H1 (cell line): ENCODE measurements at regions not wholly inside any gene's neighbourhood (a gene's known extent, or its start where the extent isn't known, plus 50 kb on each side); places are given as distances from the start of the nearest gene placed in this dataset.

Experiments used
- BRCA1 ChIP-seq: IDR thresholded peaks from 2 replicates; pipeline ENCODE4 v1.6.1; 2012; ENCODE audit warnings: low read depth, low read length, improper control_type of control experiment
- CEBPB ChIP-seq: IDR thresholded peaks from 2 replicates; pipeline ENCODE4 v1.6.1; 2012; ENCODE audit warnings: low read depth, low read length
- CHD7 ChIP-seq: fragments of 300-600 bp; sonication (generic); IDR thresholded peaks from 2 replicates; pipeline ENCODE4 v1.7.1; 2012; ENCODE audit warnings: low read length, moderate library complexity, mild to moderate bottlenecking, inconsistent platforms; ENCODE audit not compliant: insufficient replicate concordance
- CTCF ChIP-seq, 3 experiments: IDR thresholded peaks; 1 replicate in 2 of 3; 2 replicates in 1 of 3; pipeline versions ENCODE4 v1.5.1 to v1.6.1; 2011; ENCODE audit warnings: low read length in 3 of 3, mild to moderate bottlenecking in 3 of 3, inconsistent platforms in 2 of 3, low read depth in 1 of 3, moderate library complexity in 1 of 3; ENCODE audit not compliant: insufficient read depth in 1 of 3; ENCODE audit errors: control extremely low read depth in 1 of 3
- HDAC2 ChIP-seq, 2 experiments: fragments of 300-600 bp in 1 of 2; sonication (generic) in 1 of 2; IDR thresholded peaks; 2 replicates each; pipeline ENCODE4 v1.6.1; 2011 to 2012; ENCODE audit warnings: low read depth in 2 of 2, low read length in 2 of 2, mild to moderate bottlenecking in 2 of 2, moderate library complexity in 2 of 2, borderline replicate concordance in 1 of 2, inconsistent platforms in 1 of 2
- POLR2A ChIP-seq, 2 experiments: IDR thresholded peaks; 1 replicate in 1 of 2; 2 replicates in 1 of 2; pipeline ENCODE4 v1.6.1; 2011; ENCODE audit warnings: low read depth in 2 of 2, low read length in 2 of 2, mild to moderate bottlenecking in 2 of 2; ENCODE audit errors: control extremely low read depth in 1 of 2
- POLR2AphosphoS5 ChIP-seq: IDR thresholded peaks from 2 replicates; pipeline ENCODE4 v1.6.1; 2011; ENCODE audit warnings: low read depth, low read length
- RAD21 ChIP-seq, 2 experiments: IDR thresholded peaks in 1 of 2; conservative IDR thresholded peaks in 1 of 2; 2 replicates each; pipeline ENCODE4 v1.6.1; 2011; ENCODE audit warnings: low read depth in 2 of 2, low read length in 2 of 2, improper control_type of control experiment in 1 of 2, inconsistent platforms in 1 of 2, mild to moderate bottlenecking in 1 of 2, moderate library complexity in 1 of 2
- TEAD4 ChIP-seq: IDR thresholded peaks from 2 replicates; pipeline ENCODE4 v1.6.1; 2012; ENCODE audit warnings: low read depth, low read length, inconsistent platforms, mixed read lengths

- TF ChIP-seq CTCF (IDR thresholded peaks at IDR 0.05; ENCODE audit: control extremely low read depth in 1 of 3, insufficient read depth in 1 of 3, low read depth in 1 of 3, low read length in 3 of 3) (no peak), POLR2AphosphoS5 (no peak), POLR2A (IDR thresholded peaks at IDR 0.05; ENCODE audit: control extremely low read depth in 1 of 2, low read depth in 2 of 2, low read length in 2 of 2) (no peak), BRCA1 (no peak), CHD7 (no peak), HDAC2 (IDR thresholded peaks at IDR 0.05; ENCODE audit: borderline replicate concordance in 1 of 2, low read depth in 2 of 2, low read length in 2 of 2) (no peak), TEAD4 (no peak), RAD21 (IDR thresholded peaks at IDR 0.05 in 1 of 2, conservative IDR thresholded peaks at IDR 0.05 in 1 of 2; ENCODE audit: low read depth in 2 of 2, low read length in 2 of 2) (no peak), CEBPB (no peak)
Measured at GRCh38 chr14:39609119-39609518, 176.9 kb upstream of the FBXO33 start.
